GM18861 (cell line): ENCODE measurements at regions not wholly inside any gene's neighbourhood (a gene's known extent, or its start where the extent isn't known, plus 50 kb on each side); places are given as distances from the start of the nearest gene placed in this dataset.

Experiments used
- ATAC-seq: cut with Tn5 transposase; IDR thresholded peaks from one replicate; pipeline ENCODE4 v1.9.1; 2021; ENCODE audit not compliant: unreplicated experiment

- no peak for ATAC-seq
These were observed 187.6 kb downstream of the MYCN start for GRCh38 chr2:16127958-16128357.

DNA sequence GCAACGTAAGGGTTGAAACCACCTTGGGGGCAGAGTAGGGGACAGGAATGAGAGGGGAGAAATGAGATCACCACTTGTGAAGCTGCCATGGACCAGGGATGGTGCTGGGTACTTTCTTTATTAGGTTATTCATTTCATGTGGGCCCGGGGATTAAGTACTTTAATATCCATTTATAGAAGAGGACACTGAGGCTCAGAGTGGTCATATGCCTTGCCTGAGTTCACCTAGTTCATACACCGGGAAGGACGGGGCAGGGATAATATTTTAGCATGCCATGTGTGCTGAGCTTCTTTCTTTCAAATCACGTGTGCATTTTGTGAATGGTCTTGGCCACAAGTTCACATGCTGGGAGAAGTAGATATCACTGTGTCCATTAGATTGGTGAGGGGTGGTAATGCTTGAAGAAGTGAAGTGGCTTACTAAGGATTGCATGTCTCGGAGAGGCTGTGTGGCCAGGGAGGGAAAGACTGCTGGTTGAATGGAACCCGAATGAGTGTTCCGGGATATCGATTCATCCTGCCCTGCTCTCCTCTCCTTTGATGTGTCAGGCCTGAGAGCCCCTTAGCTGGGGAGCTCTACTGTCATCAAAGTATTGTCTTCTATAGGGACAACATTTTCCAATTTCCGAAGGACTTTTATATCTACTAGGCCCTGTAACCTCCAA, 187.1 kb downstream of the MYCN start:
- ATAC-seq: no peak

- ATAC-seq: no peak
These were observed 186.3 kb downstream of the MYCN start for GRCh38 chr2:16126517-16127275.

- ATAC-seq: no peak
These were observed 185.5 kb downstream of the MYCN start for GRCh38 chr2:16125614-16126516.

DNA sequence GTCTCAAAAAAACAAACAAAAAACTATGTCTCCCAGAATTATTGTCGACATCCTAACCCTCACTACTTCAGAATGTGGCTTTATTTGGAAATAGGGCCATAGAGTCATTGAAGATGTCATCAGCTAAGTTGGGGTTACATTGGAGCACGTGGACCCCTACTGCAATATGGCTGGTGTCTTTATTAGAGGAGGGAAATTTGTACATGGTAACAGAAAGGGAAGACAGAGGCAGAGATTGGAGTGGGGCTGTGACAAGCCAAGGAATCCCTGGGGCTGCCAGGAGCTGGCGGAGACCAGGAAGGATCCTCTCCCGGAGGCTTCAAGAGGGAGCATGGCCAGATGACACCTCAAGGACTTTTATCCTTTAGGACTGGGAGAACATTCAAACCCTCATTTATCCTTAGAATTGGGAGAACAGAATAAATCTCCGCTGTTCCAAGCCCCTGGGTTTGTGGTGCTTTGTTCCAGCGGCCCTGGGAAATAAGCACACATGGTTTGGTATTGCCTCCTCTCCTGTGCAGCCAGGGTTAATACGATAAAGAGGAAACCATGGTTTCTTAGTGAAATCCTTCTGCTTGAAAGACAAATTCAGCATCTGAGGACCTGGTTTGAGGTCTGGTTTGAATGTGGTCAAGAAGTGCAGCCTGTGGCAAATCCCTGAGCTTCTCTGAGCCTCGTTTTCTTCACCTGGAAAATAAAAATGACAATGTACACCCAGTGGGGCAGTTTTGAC, 184.7 kb downstream of the MYCN start:
- ATAC-seq: no peak

DNA sequence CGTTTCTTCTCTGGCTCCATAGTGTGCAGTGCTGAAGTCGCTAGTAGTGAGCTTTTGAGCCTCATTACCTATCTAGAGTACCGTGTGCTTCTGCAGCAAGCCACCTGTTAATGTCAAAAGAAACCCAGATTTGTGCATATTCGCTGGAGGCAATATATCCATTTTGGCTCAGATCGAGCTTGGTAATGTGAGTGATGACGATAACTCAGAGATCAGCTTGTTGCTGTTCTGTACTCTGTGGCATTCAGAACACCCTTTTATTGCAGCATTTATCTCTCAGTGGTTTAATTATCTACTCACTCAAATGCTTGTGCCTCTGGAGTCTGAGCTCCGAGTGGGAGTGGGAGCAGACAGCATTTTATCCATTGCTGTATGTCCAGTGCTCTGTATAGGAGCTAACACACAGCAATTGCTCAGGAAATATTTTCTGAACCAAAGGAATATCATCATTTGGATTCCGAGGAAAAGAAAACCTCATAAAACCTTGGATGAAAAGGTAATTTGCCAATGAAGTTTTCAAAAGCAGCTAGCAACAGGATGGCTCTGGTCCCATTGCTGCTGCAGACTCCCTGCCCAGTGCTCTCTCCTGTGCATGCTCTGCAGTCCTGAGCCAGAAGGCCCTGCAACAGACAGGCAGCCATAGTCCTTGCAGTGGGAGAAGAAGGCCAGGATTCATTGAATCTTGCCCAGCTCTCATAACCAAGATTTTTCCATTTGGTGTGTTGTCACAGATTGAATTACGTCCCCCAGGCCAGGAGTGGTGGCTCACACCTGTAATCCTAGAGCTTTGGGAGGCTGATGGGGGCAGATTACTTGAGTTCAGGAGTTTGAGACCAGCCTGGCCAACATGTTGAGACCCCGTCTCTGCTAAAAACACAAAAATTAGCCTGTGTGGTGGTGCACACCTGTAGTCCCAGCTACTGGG, 183.8 kb downstream of the MYCN start:
- no peak for ATAC-seq

- no peak for ATAC-seq
These were observed 183.1 kb downstream of the MYCN start for GRCh38 chr2:16123421-16123820.

- no peak for ATAC-seq
These were observed 182.2 kb downstream of the MYCN start for GRCh38 chr2:16122556-16122955.

- ATAC-seq: no peak
These were observed 181.6 kb downstream of the MYCN start for GRCh38 chr2:16121986-16122390.

DNA sequence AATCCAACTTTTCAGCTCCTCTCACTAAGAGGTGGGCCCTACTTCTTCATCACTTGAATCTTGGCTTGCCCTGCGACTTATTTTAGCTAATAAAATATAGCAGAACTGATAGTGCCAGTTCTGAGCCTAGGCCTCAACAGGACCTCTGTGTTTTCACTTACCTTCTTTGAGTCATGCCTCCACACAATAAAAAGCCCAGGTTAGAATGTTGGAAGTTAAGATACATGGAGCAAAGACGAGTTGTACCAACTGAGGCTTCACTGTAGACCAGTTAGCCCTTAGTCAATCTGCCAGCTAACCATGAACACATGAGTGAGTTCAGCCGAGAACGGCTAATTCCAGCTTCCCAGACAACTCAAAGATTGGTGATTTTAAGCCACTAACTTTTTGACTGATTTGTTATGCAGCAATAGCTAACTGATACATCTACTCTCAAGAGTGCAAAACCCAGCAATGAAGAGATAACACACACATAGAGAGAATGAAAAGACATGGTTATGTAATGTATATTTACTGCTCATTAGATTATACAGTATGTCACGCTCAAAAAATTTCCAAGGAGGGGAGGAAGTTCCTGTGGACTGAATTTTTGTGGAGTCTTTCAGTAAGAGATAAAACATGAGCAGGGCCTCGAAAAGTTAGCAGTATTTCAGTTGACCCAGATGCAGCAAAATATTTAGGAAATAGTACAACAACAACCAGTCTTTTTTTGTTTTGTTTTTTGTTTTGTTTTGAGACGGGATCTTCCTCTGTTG, 181.1 kb downstream of the MYCN start:
- no peak for ATAC-seq

DNA sequence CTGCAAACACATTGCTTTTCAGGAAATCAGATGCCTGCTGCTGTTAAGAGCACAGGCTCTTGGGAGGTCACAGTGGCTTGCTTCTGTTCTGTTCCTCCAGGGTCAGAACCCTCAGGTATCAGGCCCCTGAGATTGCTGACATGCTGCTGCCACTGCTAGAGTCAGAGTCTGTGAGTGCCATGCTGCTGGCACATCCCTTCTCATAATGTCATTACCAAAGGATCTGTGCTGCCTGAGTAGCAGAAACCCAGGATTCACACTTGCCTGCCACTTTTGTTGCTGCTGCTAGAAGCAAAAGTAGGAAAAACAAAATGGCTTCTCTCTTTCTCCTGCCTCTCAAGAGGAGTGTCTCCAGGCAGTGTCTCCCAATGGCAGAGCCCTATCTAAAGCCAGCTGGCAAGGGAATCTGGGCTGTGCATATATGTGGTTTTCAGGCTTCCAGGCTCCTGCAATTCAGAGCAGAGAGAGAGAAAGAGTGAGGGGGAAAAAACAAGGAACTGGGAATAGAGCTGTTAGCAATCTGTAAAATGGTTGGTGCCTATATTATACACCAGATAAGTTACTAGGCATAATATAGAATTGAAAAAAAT, 180.3 kb downstream of the MYCN start:
- no peak for ATAC-seq

DNA sequence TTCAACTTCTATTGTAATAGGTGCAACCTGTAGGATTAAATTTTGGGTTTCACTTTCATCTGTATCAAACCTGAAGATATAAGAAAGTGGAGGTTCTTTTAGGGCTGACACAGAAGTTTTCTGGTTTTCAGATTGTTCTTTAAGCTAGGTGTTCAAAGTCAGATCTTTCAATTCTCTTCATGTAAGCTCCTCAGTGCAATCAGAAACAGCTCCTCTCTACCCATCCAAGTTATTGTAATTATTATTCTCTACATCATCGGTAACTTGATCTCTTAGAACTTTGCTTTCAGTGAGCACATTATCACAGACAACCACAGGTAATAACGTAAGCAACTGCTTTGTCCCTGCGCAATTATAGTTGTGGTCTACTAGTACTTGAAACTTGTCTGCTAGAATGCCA, 179.4 kb downstream of the MYCN start:
- ATAC-seq: no peak

GRCh38 chr2:16118611-16119590, 178.6 kb downstream of the MYCN start:
- no peak for ATAC-seq

- ATAC-seq: no peak
These were observed 177.7 kb downstream of the MYCN start for GRCh38 chr2:16117791-16118610.

GRCh38 chr2:16117021-16117700, 176.8 kb downstream of the MYCN start:
- ATAC-seq: no peak
